ENCODE measurements at regions not wholly inside any gene's neighbourhood (a gene's known extent, or its start where the extent isn't known, plus 50 kb on each side); places are given as distances from the start of the nearest gene placed in this dataset.
A peak's percentile ranks its signal among the peaks of the same experiment; 100 is the strongest.
"Not testable (repeated sequence)": the region's sequence is repeated elsewhere in the genome, so short reads cannot be mapped to it uniquely, and the experiment has no call there.

DNA sequence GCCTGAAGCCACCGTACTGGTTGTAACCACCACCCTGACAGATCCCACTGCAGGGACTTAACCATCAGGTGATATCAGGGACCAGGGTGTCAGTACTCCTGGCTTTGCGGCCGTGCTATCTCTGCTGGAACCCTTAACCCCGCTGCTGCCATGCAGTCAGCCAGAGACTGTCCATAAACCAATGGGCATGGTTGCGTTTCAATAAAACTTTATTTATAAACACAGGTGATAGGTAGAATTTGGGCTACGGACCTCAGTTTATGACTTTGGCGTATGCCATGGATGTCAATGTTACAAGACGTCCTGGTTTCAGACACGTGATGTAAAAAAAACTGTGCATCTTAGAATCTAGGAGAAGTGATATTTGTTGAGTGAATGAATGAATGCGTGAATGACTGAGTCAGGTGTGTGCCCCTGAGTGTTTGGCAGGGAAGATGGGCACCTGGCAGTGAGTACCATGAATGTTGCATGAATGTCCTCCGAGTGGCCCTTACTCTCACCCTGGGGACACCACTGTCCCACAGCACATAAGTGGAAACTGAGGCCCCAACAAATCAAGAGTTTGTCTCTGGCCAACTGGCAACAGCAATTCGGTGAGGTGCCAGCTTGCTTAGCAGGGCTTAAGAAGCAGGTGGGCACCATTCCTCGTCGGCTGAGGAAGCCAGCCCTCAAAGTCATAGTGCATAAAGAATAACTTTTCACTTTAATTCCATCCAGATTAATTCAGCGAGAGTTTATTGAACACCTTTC lies 64.0 kb upstream of the APCDD1L start:
- DNase-seq: no peak

GRCh38 chr20:58577871-58578598 lies 62.8 kb upstream of the APCDD1L start:
- DNase-seq: no peak

DNA sequence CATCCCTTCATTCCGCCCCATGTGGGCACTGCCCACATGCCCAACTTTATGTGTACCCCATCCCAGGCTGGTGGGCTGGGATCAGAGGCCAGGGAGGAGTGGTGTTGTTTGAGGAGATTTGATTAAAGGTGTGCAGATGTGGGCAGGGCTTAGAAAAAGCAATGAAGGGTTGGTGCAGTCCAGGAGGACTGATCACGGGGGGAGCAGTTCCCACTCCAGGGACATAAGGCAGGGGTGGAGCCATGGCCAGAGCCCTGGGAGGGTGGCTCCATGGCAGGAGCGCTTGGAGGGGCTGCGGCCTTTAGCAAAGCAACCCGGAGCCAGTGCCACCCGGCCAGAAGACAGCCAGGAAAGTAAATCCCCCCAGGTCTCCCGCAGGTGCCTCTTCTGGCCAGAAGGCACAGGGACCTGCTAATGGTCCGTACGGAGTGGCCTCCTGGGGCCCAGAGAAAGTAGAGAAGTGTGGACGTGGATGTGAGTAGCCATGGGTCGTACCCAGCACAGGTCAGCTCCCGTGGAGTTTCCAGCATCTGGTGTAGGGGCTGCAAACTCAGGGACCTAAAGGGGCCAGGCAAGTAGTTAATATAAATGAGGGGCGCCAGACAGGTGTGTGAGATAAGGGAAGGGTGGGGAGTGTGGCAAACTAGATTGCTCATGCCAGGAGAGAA lies 62.1 kb upstream of the APCDD1L start:
- no peak for DNase-seq

DNA sequence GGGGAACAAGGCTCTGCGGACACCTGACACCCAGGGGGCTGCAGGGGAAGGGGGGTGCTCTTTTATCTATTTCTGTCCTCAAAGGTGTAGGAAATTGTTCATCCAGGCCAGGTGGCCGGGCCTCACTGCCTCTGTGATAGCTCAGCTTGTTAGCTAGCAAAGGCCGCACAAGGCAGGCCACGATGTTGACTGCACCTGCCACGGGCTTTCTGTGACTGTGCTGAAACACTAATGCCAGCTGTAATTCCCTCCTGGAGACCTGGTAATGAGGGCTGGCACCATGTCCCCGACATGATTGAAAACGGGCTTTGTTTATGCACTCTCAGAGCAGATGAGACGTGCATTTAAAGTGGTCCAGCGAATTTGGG lies 61.4 kb upstream of the APCDD1L start:
- DNase-seq: no peak

GRCh38 chr20:58575776-58576602 lies 60.8 kb upstream of the APCDD1L start:
- no peak for DNase-seq

DNA sequence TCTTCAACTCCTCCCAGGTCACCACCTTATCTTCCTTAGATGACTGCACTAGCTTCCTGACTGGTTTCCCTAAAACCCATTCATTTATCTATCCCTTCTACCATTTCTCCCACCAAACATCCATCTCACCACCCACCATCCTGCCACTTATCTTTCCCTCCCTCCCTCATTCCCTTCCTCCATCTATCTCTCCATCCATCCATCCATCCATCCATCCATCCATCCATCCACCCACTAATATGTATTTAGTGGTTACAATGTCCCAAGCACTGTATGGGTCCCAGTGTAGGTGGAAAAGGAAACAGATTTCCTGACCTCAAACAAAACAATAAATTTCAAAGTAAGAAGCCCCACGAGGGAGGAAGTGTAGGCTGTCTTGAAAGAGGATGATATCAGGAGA lies 59.3 kb upstream of the APCDD1L start:
- no peak for DNase-seq

DNA sequence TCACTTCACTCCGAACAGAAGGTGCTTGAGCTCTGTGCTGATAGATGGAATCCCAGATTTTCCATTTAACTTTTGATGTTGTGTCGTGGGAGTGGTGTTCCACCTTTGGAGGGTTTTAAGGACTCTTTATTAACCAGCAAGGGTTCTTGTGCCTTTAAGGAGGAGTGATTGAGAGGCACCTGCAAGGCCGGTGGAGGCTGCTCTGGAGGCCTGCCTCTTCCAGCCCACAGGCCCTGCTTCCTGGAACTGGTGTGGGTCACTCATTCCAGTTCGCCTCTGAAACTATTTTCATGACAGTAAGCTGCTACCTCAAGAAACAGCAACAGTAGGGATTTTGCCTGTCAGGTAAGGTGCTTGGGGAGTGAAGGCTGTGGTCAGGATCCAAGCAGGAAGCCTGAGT lies 58.8 kb upstream of the APCDD1L start:
- no peak for DNase-seq

DNA sequence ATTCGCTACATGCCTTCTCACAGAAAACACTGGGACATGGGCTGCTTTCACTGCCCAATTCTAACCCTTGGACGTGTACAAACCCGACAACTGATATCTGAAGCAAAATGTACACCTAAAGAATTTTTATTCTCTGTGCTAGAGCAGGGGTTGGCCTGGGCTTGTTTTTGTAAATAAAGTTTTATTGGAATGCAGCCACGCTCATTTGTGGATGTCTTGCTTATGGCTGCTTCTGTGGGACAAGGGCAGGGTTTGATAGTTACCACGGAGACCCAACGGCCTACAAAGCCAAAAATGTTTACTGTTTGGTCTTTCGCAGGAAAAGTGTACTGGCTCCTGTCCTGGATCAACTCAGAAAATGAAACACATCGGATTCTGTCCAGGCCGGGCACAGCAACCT lies 58.1 kb upstream of the APCDD1L start:
- DNase-seq: no peak

DNA sequence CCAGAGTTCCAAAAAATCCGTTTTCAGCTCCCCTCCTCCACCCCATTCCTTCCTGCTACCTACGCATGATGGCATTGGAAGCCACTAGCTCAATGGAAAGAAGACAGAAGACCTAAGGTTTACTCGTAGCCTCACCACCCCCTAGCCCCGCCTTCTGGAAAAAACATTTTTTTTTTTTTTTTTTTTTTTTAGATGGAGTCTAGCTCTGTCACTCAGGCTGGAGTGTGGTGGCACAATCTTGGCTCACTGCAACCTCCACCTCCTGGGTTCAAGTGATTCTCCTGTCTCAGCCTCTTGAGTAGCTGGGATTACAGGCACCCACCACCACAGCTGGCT lies 57.2 kb upstream of the APCDD1L start:
- DNase-seq: not testable (repeated sequence)

- DNase-seq: no peak
Observed at GRCh38 chr20:58571693-58572427, 56.7 kb upstream of the APCDD1L start.

DNA sequence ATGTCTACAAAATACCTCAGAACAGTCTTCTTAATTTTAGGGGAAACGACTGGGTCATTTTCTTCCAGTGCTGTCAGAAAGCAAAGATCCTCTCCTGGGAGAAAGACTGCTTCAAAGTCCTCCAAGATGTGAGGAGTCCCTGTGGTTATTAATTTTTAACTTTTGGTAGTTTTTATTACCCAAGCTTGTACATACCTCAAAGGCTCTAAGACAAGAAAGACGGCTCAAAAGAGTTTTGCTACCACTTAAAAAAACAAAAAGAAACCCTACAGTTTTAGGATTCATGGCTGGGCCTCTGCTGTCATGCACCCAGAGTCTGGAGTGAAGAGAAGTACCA lies 56.1 kb upstream of the APCDD1L start:
- no peak for DNase-seq

DNA sequence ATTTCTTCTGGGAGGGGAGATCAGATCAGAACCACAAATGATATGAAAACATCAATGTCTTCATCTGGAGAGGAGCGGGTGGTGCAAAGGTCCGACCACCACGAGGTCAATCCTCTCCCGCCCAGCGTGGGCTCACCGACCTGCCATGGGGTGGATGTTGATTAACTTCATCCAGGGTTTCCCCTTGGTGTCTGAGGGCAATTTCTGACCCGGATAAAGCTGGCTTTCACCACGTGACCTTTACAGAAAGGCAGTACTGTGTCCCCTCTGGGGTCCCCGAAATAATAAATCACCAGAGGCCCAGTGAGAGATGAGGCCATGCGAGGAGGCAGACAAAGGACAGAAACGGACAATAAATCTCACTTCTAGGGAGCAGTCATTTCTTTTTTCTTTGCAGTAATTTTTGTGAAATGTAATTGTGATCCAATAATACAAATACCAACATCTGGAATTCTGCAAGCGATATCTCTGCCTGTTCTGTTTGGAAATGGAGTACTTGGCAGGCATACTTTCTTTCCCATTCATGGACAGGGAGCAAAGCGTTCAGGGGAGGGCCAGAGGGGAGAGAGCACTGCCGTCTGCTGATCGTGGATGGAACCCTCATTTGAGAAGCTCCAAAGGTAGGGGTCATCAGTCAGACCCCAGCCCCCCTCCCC lies 55.1 kb upstream of the APCDD1L start:
- no peak for DNase-seq

DNA sequence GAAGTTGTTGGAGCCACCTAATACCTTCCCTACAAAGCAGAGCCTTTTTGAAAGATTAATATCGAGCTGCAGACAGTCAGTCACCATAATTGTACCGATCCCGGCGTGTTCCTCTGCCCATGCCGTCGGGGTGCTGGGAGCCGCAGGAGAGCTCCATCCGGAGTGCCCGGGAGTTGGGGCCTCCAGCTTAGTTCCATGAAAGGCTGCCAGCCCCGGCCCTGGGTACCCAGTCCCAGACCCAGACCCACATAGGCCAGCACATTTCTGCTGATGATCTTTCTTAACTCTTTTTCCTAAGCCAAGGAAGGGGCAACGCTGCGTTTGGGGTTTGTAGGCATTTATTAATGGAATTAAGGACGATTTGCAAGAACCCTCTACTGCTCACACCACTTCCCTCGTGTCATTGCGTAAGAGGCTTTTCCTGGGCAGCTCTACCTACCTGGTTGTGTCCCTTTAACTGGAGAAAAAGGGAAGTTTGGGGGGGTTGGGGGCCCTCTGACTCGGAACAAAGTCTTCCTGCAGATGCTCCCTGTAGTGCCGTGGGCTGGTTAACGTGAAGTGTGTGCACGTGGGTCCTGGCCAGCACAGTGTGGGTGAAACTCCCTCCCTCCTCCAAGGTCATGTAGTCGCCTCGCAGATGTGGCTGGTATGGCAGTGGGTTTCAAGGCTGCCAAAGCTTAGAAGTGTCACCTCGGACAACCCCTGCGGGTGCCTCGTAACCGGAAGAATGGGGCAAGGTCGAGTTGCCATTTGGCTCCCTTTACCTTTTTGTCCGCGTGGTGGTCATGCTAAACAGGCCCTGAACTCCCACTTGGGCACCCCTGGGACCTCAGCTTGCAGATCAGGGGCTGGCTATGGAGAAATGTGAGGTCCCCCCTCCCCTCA lies 54.3 kb upstream of the APCDD1L start:
- no peak for DNase-seq

DNA sequence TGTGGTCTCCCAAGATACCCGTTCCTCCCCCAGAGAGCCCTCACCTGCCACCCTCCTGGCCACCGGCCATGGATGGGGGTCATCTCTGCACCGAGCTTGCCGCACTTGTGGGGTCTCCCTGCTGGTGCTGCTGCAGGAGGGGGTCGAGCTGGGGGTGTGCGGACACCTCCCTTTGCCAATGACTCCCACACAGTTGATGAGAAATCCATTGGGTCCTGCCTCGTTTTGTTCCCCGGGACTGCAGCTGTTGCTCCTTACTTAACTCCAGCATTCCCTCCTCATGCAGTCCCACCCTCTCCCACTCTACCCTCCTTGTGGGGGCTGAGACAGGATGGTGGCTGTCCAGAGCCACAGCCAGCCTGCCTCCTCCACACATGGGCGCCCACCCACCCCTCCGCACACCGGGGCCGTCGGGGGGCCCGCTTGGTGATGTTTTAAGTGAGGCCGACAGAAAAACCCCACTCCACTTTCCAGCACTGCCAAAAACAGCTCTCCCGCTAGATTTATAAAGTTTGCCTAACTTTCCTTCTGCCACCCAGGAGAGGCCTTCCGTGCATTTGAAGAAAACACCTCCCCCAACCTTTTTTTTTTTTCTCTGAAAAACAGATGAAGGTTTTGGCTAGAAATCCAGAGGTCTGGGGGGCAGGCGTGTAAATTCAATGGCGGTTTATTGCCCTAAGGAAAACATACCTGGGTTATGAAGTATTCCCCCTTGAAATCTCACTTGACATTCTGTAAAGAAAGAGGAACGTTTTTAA lies 53.5 kb upstream of the APCDD1L start:
- no peak for DNase-seq

GRCh38 chr20:58568126-58568482 lies 52.9 kb upstream of the APCDD1L start:
- DNase-seq: no peak

DNA sequence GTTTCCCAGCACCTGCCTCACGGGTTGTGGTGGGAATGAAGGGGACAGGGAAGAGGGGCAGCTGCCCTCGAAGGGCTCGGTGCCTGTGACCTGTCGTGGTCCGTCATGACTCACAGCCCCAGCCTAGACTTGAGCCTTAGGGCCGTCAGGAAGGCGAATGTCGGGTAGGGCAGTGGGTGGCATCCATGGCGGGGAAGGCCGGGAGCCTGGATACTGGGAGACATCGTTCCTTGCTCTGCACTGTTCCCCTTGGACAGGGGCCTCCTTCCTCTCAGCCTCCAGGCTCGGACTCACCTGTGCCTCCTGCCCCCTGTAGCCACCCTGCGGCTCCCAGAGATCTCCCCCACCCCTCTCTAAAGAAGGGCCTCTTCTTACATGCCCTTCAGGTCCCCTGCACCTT lies 52.2 kb upstream of the APCDD1L start:
- no peak for DNase-seq

DNA sequence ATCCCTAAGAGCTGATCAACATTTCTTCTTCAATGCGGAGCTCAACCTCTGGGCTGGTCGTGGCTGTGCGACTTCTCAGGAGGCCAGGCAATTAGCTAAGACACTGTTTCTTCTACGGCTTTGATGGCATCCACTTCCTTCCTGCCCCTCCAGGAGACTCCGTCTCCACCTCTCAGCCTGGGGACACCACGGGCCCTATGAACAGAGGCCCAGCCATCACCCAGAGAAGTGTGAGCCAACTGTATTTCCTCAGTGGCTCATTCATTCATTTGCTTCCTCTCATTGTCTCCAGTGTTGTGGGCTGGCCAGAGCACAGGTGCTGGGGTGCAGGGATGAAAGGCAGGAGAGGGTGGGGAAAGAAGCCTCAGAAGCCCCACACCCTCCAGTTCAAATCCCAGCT lies 51.8 kb upstream of the APCDD1L start:
- peak; percentile 13 for DNase-seq

- DNase-seq: no peak
Observed at GRCh38 chr20:58565461-58566175, 50.4 kb upstream of the APCDD1L start.
